ENCODE measurements at regions not wholly inside any gene's neighbourhood (a gene's known extent, or its start where the extent isn't known, plus 50 kb on each side); places are given as distances from the start of the nearest gene placed in this dataset.

DNA sequence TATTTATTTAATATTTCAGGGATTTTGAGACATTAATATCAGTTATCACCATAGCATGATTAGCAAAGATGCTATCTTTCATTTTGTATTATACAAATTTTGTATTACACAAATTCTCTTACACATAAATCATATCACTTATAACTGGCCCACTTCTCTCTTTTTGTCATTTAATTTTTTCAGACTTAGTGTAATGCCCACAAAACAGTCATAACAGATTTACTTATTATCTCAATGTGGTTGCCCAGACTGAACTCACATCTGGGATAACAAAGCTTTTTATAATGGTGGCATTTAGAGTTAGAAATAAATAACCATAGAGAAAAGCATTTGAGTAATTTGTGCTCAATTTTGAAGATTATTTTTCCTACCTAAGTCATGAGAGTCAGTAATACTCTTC is 148.3 kb downstream of the TFAP2B start:
- TF ChIP-seq POLR2A (IDR thresholded peaks at IDR 0.05): no peak
- TF ChIP-seq, protein P1, sequence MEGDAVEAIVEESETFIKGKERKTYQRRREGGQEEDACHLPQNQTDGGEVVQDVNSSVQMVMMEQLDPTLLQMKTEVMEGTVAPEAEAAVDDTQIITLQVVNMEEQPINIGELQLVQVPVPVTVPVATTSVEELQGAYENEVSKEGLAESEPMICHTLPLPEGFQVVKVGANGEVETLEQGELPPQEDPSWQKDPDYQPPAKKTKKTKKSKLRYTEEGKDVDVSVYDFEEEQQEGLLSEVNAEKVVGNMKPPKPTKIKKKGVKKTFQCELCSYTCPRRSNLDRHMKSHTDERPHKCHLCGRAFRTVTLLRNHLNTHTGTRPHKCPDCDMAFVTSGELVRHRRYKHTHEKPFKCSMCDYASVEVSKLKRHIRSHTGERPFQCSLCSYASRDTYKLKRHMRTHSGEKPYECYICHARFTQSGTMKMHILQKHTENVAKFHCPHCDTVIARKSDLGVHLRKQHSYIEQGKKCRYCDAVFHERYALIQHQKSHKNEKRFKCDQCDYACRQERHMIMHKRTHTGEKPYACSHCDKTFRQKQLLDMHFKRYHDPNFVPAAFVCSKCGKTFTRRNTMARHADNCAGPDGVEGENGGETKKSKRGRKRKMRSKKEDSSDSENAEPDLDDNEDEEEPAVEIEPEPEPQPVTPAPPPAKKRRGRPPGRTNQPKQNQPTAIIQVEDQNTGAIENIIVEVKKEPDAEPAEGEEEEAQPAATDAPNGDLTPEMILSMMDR (IDR thresholded peaks at IDR 0.05): no peak

All from heart left ventricle (tissue), 13 donors.